ENCODE measurements at regions not wholly inside any gene's neighbourhood (a gene's known extent, or its start where the extent isn't known, plus 50 kb on each side); places are given as distances from the start of the nearest gene placed in this dataset.

- Histone ChIP-seq H3K27ac (ENCODE audit: low read length in 2 of 2) (no peak overlapping the region), H3K27me3 (replicated peaks in 1 of 4; ENCODE audit: control extremely low read depth in 1 of 4, control insufficient read depth in 3 of 4, insufficient read depth in 4 of 4, low read length in 3 of 4) (peaks cover 0 to 4% (median 0%) of the 10 kb centered on the region in 4 experiments), H3K36me3 (replicated peaks in 1 of 2; ENCODE audit: control extremely low read depth in 1 of 2, control insufficient read depth in 1 of 2, extremely low read depth in 1 of 2, insufficient read depth in 2 of 2, low read length in 1 of 2) (no peaks in the 10 kb centered on the region), H3K4me1 (ENCODE audit: control insufficient read depth in 2 of 2, insufficient read depth in 2 of 2, low read length in 2 of 2) (no peaks in the 10 kb centered on the region), H3K9ac (ENCODE audit: low read length) (no peak overlapping the region), H3K9me3 (ENCODE audit: control extremely low read depth in 1 of 3, control insufficient read depth in 2 of 3, insufficient read depth in 1 of 3, low read length in 2 of 3) (peaks cover 0 to 2% (median 2%) of the 10 kb centered on the region in 3 donors), H3K4me3 (ENCODE audit: control extremely low read depth in 1 of 5, extremely low read depth in 1 of 5, insufficient read depth in 1 of 5, low read depth in 2 of 5, low read length in 4 of 5) (no peak overlapping the region), H3K4me2 (replicated peaks; ENCODE audit: low read depth, low read length, poor library complexity, severe bottlenecking) (no peak overlapping the region), H2AFZ (ENCODE audit: insufficient read depth, low read depth, low read length, poor library complexity, severe bottlenecking) (no peak overlapping the region), H4K20me1 (ENCODE audit: control insufficient read depth, insufficient read depth, low read length, poor library complexity, severe bottlenecking) (no peaks in the 10 kb centered on the region), H3K79me2 (ENCODE audit: control insufficient read depth, insufficient read depth, low read length) (no peaks in the 10 kb centered on the region)
- TF ChIP-seq CTCF (IDR thresholded peaks at IDR 0.05) (no peak), EZH2 (IDR thresholded peaks at IDR 0.05; ENCODE audit: borderline replicate concordance, insufficient read depth, low read depth, low read length, poor library complexity, severe bottlenecking) (no peak)
- H3K9me3 Mint-ChIP-seq (ENCODE audit: insufficient read depth), result peaks cover 4% of the 10 kb centered on the region
- ChIA-PET CTCF (no interaction called here), POLR2A (no interaction called here)
- DNase-seq (no peak), ATAC-seq (ENCODE audit: low read depth) (no peak)
- H3K4me3 Mint-ChIP-seq, result no peak overlapping the region
- no CpG with 5 or more reads among the region's 2 CpGs for WGBS (ENCODE audit: insufficient coverage)
- no peaks in the 10 kb centered on the region for H3K4me1 Mint-ChIP-seq
- intact Hi-C loops (cut with micrococcal nuclease), result no loop called here
- H3K27ac Mint-ChIP-seq, result no peak overlapping the region
- peaks cover 9% of the 10 kb centered on the region for H3K27me3 Mint-ChIP-seq
These were observed 121.4 kb upstream of the INHBA start for GRCh38 chr7:41824284-41824683.

GRCh38 chr7:41822259-41822817 is 119.4 kb upstream of the INHBA start:
- Mint-ChIP-seq H3K27ac (no peak overlapping the region), H3K27me3 (peaks cover 6% of the 10 kb centered on the region), H3K4me3 (no peak overlapping the region), H3K4me1 (peaks cover 5% of the 10 kb centered on the region), H3K9me3 (ENCODE audit: insufficient read depth) (peaks cover 3% of the 10 kb centered on the region)
- H2AFZ ChIP-seq (ENCODE audit: insufficient read depth, low read depth, low read length, poor library complexity, severe bottlenecking), result no peak overlapping the region
- ChIA-PET CTCF (no interaction called here), POLR2A (no interaction called here)
- peaks cover 0 to 2% (median 2%) of the 10 kb centered on the region in 3 donors for H3K9me3 ChIP-seq (ENCODE audit: control extremely low read depth in 1 of 3, control insufficient read depth in 2 of 3, insufficient read depth in 1 of 3, low read length in 2 of 3)
- H3K27me3 ChIP-seq (replicated peaks in 1 of 4; ENCODE audit: control extremely low read depth in 1 of 4, control insufficient read depth in 3 of 4, insufficient read depth in 4 of 4, low read length in 3 of 4), result peaks cover 0 to 4% (median 0%) of the 10 kb centered on the region in 4 experiments
- TF ChIP-seq EZH2 (IDR thresholded peaks at IDR 0.05; ENCODE audit: borderline replicate concordance, insufficient read depth, low read depth, low read length, poor library complexity, severe bottlenecking) (no peak), CTCF (IDR thresholded peaks at IDR 0.05) (no peak)
- DNase-seq (no peak), ATAC-seq (ENCODE audit: low read depth) (no peak)
- H3K4me1 ChIP-seq (ENCODE audit: control insufficient read depth in 2 of 2, insufficient read depth in 2 of 2, low read length in 2 of 2), result no peaks in the 10 kb centered on the region
- H3K4me2 ChIP-seq (replicated peaks; ENCODE audit: low read depth, low read length, poor library complexity, severe bottlenecking), result no peak overlapping the region
- H3K79me2 ChIP-seq (ENCODE audit: control insufficient read depth, insufficient read depth, low read length), result no peaks in the 10 kb centered on the region
- H3K36me3 ChIP-seq (replicated peaks in 1 of 2; ENCODE audit: control extremely low read depth in 1 of 2, control insufficient read depth in 1 of 2, extremely low read depth in 1 of 2, insufficient read depth in 2 of 2, low read length in 1 of 2), result no peaks in the 10 kb centered on the region
- intact Hi-C loops (cut with micrococcal nuclease), result no loop called here
- no peaks in the 10 kb centered on the region for H4K20me1 ChIP-seq (ENCODE audit: control insufficient read depth, insufficient read depth, low read length, poor library complexity, severe bottlenecking)
- H3K4me3 ChIP-seq (ENCODE audit: control extremely low read depth in 1 of 5, extremely low read depth in 1 of 5, insufficient read depth in 1 of 5, low read depth in 2 of 5, low read length in 4 of 5), result no peak overlapping the region
- H3K9ac ChIP-seq (ENCODE audit: low read length), result no peak overlapping the region
- WGBS (ENCODE audit: insufficient coverage), result no CpG with 5 or more reads among the region's 1 CpG
- H3K27ac ChIP-seq (ENCODE audit: low read length in 2 of 2), result no peak overlapping the region
